GM12878 (cell line): ENCODE measurements at regions not wholly inside any gene's neighbourhood (a gene's known extent, or its start where the extent isn't known, plus 50 kb on each side); places are given as distances from the start of the nearest gene placed in this dataset.
A peak's percentile ranks its signal among the peaks of the same experiment; 100 is the strongest.

Experiments used
- ATAC-seq: fragments of 200-7000 bp; cut with Tn5 transposase; 3 replicates; pipeline ENCODE4 v1.9.1; 2020; ENCODE audit warnings: mild to moderate bottlenecking, moderate library complexity
- BruUV-seq: library from RNA; stranded (reverse); fragments of 400-500 nt; replicated peaks from 2 replicates; lab custom pipeline; 2021; lab: Mats Ljungman, UMichigan
- CTCF ChIA-PET: fragments of 300-600 bp; sonication (Branson Sonifier 250); formaldehyde crosslinking; extraction: SDS; loops from one replicate; lab custom pipeline; 2021; ENCODE audit warnings: inconsistent platforms; lab: Yijun Ruan, JAX
- POLR2A ChIA-PET: fragments of 350-600 bp; formaldehyde crosslinking; extraction: SDS; loops from one replicate; lab custom pipeline; 2021; ENCODE audit warnings: inconsistent platforms; lab: Charles Lee
- RAD21 ChIA-PET: fragments of 300-600 bp; sonication (Branson Sonifier 250); formaldehyde crosslinking; loops from one replicate; lab custom pipeline; 2023; ENCODE audit warnings: antibody characterized with exemption; ENCODE audit not compliant: unreplicated experiment; lab: Charles Lee
- SMC1A ChIA-PET: fragments of 300-600 bp; sonication (Branson Sonifier 250); formaldehyde crosslinking; loops from one replicate; lab custom pipeline; 2023; ENCODE audit not compliant: unreplicated experiment, uncharacterized antibody; lab: Charles Lee
- DNase-seq: peaks from one replicate; pipeline ENCODE4 v3.0.0-alpha.2; 2011; ENCODE audit warnings: low read depth, low spot score
- FAIRE-seq: peaks from 3 replicates; lab custom pipeline; 2011; peaks lifted over from hg19 to GRCh38; lab: Jason Lieb, UNC
- H2AFZ ChIP-seq: 2 replicates; pipeline ENCODE4 v1.6.0; 2011; ENCODE audit warnings: low read depth, low read length, control low read depth; ENCODE audit not compliant: control insufficient read depth
- H3K27ac ChIP-seq: 2 replicates; pipeline ENCODE4 v1.5.1; 2011; ENCODE audit warnings: control low read depth; ENCODE audit not compliant: control insufficient read depth, insufficient read depth
- H3K27me3 ChIP-seq, 2 experiments: replicated peaks in 1 of 2; 2 replicates each; pipeline versions ENCODE4 v1.6.0 to v1.6.1; 2011; ENCODE audit warnings: low read length in 1 of 2; ENCODE audit not compliant: control insufficient read depth in 2 of 2, insufficient read depth in 2 of 2
- H3K36me3 ChIP-seq, 2 experiments: 2 replicates each; pipeline ENCODE4 v1.5.1; 2011; ENCODE audit warnings: low read length in 1 of 2; ENCODE audit not compliant: control insufficient read depth in 2 of 2, insufficient read depth in 2 of 2
- H3K4me1 ChIP-seq: 2 replicates; pipeline ENCODE4 v1.6.1; 2011; ENCODE audit warnings: mild to moderate bottlenecking, low read length, moderate library complexity, mixed read lengths; ENCODE audit not compliant: control insufficient read depth, insufficient read depth
- H3K4me2 ChIP-seq: 2 replicates; pipeline ENCODE4 v1.6.0; 2011; ENCODE audit warnings: control low read depth; ENCODE audit not compliant: control insufficient read depth, insufficient read depth
- H3K4me3 ChIP-seq: fragments of 200-600 bp; sonication (generic); 2 replicates; pipeline ENCODE4 v1.5.1; 2016
- H3K79me2 ChIP-seq: 2 replicates; pipeline ENCODE4 v1.6.0; 2011; ENCODE audit warnings: low read length; ENCODE audit not compliant: control insufficient read depth, insufficient read depth
- H3K9ac ChIP-seq: 2 replicates; pipeline ENCODE4 v1.8.0; 2011; ENCODE audit warnings: low read length, control low read depth, mixed read lengths; ENCODE audit not compliant: control insufficient read depth, insufficient read depth
- H3K9me3 ChIP-seq: replicated peaks from 3 replicates; pipeline ENCODE4 v1.5.1; 2011; ENCODE audit warnings: mild to moderate bottlenecking, low read length; ENCODE audit not compliant: control insufficient read depth, insufficient read depth
- H4K20me1 ChIP-seq: 2 replicates; pipeline ENCODE4 v1.6.0; 2011; ENCODE audit not compliant: control insufficient read depth, insufficient read depth
- BCL11A ChIP-seq: IDR thresholded peaks from 2 replicates; pipeline ENCODE4 v1.6.1; 2011; ENCODE audit warnings: low read depth, low read length
- ESRRA ChIP-seq: IDR thresholded peaks from 2 replicates; pipeline ENCODE4 v1.6.1; 2012; ENCODE audit warnings: mild to moderate bottlenecking, low read length, improper control_type of control experiment
- GABPA ChIP-seq: IDR thresholded peaks from 2 replicates; pipeline ENCODE4 v1.6.1; 2014; ENCODE audit warnings: antibody characterized with exemption, low read depth, mild to moderate bottlenecking, inconsistent platforms
- GATAD2B ChIP-seq: fragments of 450-650 bp; conservative IDR thresholded peaks from 2 replicates; pipeline ENCODE4 v1.6.1; 2017; ENCODE audit warnings: low read depth, mild to moderate bottlenecking, moderate library complexity
- MYC ChIP-seq: IDR thresholded peaks from 2 replicates; pipeline ENCODE4 v1.6.1; 2011; ENCODE audit warnings: mild to moderate bottlenecking, low read length, moderate library complexity, inconsistent platforms; ENCODE audit not compliant: insufficient read depth, insufficient replicate concordance, insufficient read length, severe bottlenecking
- NBN ChIP-seq: fragments of 450-650 bp; IDR thresholded peaks from 2 replicates; pipeline ENCODE4 v1.6.1; 2016
- PML ChIP-seq: IDR thresholded peaks from 2 replicates; pipeline ENCODE4 v1.6.1; 2012; ENCODE audit warnings: low read length, inconsistent platforms
- RUNX3 ChIP-seq: IDR thresholded peaks from 2 replicates; pipeline ENCODE4 v1.6.1; 2012; ENCODE audit warnings: low read length, inconsistent platforms
- SMAD5 ChIP-seq: IDR thresholded peaks from 2 replicates; pipeline ENCODE4 v1.6.1; 2016; ENCODE audit warnings: antibody characterized with exemption, low read depth
- SP1 ChIP-seq: IDR thresholded peaks from one replicate; pipeline ENCODE4 v1.6.1; 2011; ENCODE audit warnings: low read depth, low read length
- SRF ChIP-seq, 2 experiments: IDR thresholded peaks; 2 replicates each; pipeline ENCODE4 v1.6.1; 2011; ENCODE audit warnings: low read depth in 2 of 2, low read length in 2 of 2, mild to moderate bottlenecking in 1 of 2, moderate library complexity in 1 of 2
- ZNF384 ChIP-seq: IDR thresholded peaks from 2 replicates; pipeline ENCODE4 v1.6.1; 2012; ENCODE audit warnings: low read depth, mild to moderate bottlenecking, low read length, improper control_type of control experiment, borderline replicate concordance
- WGBS: methylation state at CpG from one replicate; pipeline ENCODE4 v1.1.6; 2016; ENCODE audit warnings: low lambda C conversion rate; ENCODE audit not compliant: insufficient replicate concordance, insufficient coverage; ENCODE audit errors: missing lambda C conversion rate; 5-methylcytosine and 5-hydroxymethylcytosine counted together
- in situ Hi-C: fragments of 300-500 bp; cut with MboI; formaldehyde crosslinking; loops from 9 replicates; pipeline ENCODE4 v1.14.3; 2018; ENCODE audit warnings: mixed read lengths
- intact Hi-C: fragments of 100-400 bp; cut with micrococcal nuclease; formaldehyde crosslinking; loops from one replicate; pipeline ENCODE4 v1.14.2; 2022; ENCODE audit not compliant: unreplicated experiment
- TF ChIP-seq, protein P1 (sequence below): fragments of 450-650 bp; IDR thresholded peaks from 2 replicates; pipeline ENCODE4 v1.6.1; 2017; ENCODE audit warnings: borderline replicate concordance
- TF ChIP-seq, protein P2 (sequence below): fragments of 150-350 bp; IDR thresholded peaks from 2 replicates; pipeline ENCODE4 v1.6.1; 2014; ENCODE audit warnings: mild to moderate bottlenecking, low read depth, low read length
- TF ChIP-seq, protein P3 (sequence below): IDR thresholded peaks from 2 replicates; pipeline ENCODE4 v1.6.1; 2012; ENCODE audit warnings: low read length, inconsistent platforms
- TF ChIP-seq, protein P4 (sequence below): IDR thresholded peaks from 2 replicates; pipeline ENCODE4 v1.6.1; 2011; ENCODE audit warnings: low read depth, mild to moderate bottlenecking, low read length, moderate library complexity, borderline replicate concordance; ENCODE audit errors: extremely low read depth
- TF ChIP-seq, protein P5 (sequence below): fragments of 450-650 bp; formaldehyde crosslinking; IDR thresholded peaks from 2 replicates; pipeline ENCODE4 v1.5.0; 2022; ENCODE audit warnings: mild to moderate bottlenecking, missing genetic modification characterization

DNA sequence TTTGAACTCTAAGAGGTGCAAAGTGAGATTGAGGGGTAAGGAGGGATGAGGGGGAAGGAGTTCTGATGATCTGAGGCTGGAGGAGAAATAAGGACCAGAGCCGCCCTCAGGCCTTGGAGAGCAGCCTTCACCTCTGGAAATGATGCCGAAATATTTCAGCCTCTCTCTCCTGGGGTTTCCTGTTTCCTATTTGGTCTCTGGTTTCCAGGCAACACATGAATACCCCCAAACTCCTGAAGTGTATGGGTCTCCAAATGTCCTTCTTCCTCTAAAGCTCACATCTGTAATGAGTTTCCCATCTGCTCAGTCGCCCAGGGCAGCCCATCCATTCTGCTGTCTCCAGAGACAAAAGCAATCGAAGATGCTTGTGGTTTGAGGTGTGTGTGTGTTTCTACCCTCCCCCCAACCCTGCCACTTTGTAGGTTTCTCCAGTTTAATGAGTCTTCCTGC is 52.0 kb upstream of the FAM20B start:
- ChIA-PET POLR2A (no interaction called here), CTCF (interaction anchor here (1.4 kb wide), 1 partner anchor 206 kb away, joined by 5 read pairs; no protein-coding TSS in a partner anchor), SMC1A (no interaction called here), RAD21 (interaction anchor here (1.1 kb wide), 1 partner anchor 40 kb away, joined by 3 read pairs; no protein-coding TSS in a partner anchor)
- in situ Hi-C loops, result no loop called here
- peak; percentile 68 for ATAC-seq
- Histone ChIP-seq H3K9me3 (peaks cover 2% of the 10 kb centered on the region; the same call in 2 of the 3 replicates), H3K27ac (no peak overlapping the region), H3K36me3 (no peaks in the 10 kb centered on the region), H3K27me3 (no peaks in the 10 kb centered on the region), H3K9ac (no peak overlapping the region), H2AFZ (peak overlapping the region; percentile 11), H3K4me3 (peak overlapping the region; percentile 6; the same call in 1 of the 2 replicates), H3K4me2 (peak overlapping the region; percentile 88), H3K4me1 (peaks cover 15% of the 10 kb centered on the region), H4K20me1 (no peaks in the 10 kb centered on the region), H3K79me2 (no peaks in the 10 kb centered on the region)
- no TSS peak for BruUV-seq
- intact Hi-C loops, result no loop called here
- FAIRE-seq, result no peak
- WGBS, result 10% methylated on average over 4 of the region's 4 CpGs
- DNase-seq, result peak; percentile 19
- TF ChIP-seq ZNF384, result no peak
- TF ChIP-seq, protein P1, sequence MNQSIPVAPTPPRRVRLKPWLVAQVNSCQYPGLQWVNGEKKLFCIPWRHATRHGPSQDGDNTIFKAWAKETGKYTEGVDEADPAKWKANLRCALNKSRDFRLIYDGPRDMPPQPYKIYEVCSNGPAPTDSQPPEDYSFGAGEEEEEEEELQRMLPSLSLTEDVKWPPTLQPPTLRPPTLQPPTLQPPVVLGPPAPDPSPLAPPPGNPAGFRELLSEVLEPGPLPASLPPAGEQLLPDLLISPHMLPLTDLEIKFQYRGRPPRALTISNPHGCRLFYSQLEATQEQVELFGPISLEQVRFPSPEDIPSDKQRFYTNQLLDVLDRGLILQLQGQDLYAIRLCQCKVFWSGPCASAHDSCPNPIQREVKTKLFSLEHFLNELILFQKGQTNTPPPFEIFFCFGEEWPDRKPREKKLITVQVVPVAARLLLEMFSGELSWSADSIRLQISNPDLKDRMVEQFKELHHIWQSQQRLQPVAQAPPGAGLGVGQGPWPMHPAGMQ, result no peak
- TF ChIP-seq SMAD5, result no peak
- TF ChIP-seq, protein P2, sequence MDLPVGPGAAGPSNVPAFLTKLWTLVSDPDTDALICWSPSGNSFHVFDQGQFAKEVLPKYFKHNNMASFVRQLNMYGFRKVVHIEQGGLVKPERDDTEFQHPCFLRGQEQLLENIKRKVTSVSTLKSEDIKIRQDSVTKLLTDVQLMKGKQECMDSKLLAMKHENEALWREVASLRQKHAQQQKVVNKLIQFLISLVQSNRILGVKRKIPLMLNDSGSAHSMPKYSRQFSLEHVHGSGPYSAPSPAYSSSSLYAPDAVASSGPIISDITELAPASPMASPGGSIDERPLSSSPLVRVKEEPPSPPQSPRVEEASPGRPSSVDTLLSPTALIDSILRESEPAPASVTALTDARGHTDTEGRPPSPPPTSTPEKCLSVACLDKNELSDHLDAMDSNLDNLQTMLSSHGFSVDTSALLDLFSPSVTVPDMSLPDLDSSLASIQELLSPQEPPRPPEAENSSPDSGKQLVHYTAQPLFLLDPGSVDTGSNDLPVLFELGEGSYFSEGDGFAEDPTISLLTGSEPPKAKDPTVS, result no peak
- no peak for TF ChIP-seq NBN
- TF ChIP-seq MYC, result no peak
- TF ChIP-seq RUNX3, result peak; percentile 44; the same call in 1 of the 2 replicates
- TF ChIP-seq, protein P3, sequence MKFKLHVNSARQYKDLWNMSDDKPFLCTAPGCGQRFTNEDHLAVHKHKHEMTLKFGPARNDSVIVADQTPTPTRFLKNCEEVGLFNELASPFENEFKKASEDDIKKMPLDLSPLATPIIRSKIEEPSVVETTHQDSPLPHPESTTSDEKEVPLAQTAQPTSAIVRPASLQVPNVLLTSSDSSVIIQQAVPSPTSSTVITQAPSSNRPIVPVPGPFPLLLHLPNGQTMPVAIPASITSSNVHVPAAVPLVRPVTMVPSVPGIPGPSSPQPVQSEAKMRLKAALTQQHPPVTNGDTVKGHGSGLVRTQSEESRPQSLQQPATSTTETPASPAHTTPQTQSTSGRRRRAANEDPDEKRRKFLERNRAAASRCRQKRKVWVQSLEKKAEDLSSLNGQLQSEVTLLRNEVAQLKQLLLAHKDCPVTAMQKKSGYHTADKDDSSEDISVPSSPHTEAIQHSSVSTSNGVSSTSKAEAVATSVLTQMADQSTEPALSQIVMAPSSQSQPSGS, result no peak
- TF ChIP-seq GATAD2B, result no peak
- 0 out of 2 replicates have a peak, but pooled peaks have one; percentile 0 for TF ChIP-seq GABPA
- TF ChIP-seq SRF (IDR thresholded peaks at IDR 0.05; ENCODE audit: low read depth in 2 of 2, low read length in 2 of 2), result 0 out of 4 replicates have a peak, but pooled peaks of 1 of the 2 experiments have one; percentile 10
- no peak for TF ChIP-seq ESRRA
- TF ChIP-seq, protein P4, sequence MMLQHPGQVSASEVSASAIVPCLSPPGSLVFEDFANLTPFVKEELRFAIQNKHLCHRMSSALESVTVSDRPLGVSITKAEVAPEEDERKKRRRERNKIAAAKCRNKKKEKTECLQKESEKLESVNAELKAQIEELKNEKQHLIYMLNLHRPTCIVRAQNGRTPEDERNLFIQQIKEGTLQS, result no peak
- no peak for TF ChIP-seq PML
- TF ChIP-seq, protein P5, sequence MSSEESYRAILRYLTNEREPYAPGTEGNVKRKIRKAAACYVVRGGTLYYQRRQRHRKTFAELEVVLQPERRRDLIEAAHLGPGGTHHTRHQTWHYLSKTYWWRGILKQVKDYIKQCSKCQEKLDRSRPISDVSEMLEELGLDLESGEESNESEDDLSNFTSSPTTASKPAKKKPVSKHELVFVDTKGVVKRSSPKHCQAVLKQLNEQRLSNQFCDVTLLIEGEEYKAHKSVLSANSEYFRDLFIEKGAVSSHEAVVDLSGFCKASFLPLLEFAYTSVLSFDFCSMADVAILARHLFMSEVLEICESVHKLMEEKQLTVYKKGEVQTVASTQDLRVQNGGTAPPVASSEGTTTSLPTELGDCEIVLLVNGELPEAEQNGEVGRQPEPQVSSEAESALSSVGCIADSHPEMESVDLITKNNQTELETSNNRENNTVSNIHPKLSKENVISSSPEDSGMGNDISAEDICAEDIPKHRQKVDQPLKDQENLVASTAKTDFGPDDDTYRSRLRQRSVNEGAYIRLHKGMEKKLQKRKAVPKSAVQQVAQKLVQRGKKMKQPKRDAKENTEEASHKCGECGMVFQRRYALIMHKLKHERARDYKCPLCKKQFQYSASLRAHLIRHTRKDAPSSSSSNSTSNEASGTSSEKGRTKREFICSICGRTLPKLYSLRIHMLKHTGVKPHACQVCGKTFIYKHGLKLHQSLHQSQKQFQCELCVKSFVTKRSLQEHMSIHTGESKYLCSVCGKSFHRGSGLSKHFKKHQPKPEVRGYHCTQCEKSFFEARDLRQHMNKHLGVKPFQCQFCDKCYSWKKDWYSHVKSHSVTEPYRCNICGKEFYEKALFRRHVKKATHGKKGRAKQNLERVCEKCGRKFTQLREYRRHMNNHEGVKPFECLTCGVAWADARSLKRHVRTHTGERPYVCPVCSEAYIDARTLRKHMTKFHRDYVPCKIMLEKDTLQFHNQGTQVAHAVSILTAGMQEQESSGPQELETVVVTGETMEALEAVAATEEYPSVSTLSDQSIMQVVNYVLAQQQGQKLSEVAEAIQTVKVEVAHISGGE, result no peak
- no peak for TF ChIP-seq BCL11A
- TF ChIP-seq SP1, result no peak
